ENCODE measurements at regions not wholly inside any gene's neighbourhood (a gene's known extent, or its start where the extent isn't known, plus 50 kb on each side); places are given as distances from the start of the nearest gene placed in this dataset.

GRCh38 chr1:55304229-55304740 lies 89.1 kb upstream of the USP24 start:
- TF ChIP-seq, protein P1, sequence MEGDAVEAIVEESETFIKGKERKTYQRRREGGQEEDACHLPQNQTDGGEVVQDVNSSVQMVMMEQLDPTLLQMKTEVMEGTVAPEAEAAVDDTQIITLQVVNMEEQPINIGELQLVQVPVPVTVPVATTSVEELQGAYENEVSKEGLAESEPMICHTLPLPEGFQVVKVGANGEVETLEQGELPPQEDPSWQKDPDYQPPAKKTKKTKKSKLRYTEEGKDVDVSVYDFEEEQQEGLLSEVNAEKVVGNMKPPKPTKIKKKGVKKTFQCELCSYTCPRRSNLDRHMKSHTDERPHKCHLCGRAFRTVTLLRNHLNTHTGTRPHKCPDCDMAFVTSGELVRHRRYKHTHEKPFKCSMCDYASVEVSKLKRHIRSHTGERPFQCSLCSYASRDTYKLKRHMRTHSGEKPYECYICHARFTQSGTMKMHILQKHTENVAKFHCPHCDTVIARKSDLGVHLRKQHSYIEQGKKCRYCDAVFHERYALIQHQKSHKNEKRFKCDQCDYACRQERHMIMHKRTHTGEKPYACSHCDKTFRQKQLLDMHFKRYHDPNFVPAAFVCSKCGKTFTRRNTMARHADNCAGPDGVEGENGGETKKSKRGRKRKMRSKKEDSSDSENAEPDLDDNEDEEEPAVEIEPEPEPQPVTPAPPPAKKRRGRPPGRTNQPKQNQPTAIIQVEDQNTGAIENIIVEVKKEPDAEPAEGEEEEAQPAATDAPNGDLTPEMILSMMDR (IDR thresholded peaks at IDR 0.05), result no peak
- no peak for TF ChIP-seq POLR2A (IDR thresholded peaks at IDR 0.05)

All from tibial nerve (tissue), 3 donors.